ENCODE measurements at regions not wholly inside any gene's neighbourhood (a gene's known extent, or its start where the extent isn't known, plus 50 kb on each side); places are given as distances from the start of the nearest gene placed in this dataset.

GRCh38 chr21:17458279-17458678, 54.6 kb upstream of the CXADR start:
- no peak for TF ChIP-seq CTCF (IDR thresholded peaks at IDR 0.05)
- TF ChIP-seq POLR2A (IDR thresholded peaks at IDR 0.05) = no peak
